ENCODE measurements at regions not wholly inside any gene's neighbourhood (a gene's known extent, or its start where the extent isn't known, plus 50 kb on each side); places are given as distances from the start of the nearest gene placed in this dataset.
"Not testable (repeated sequence)": the region's sequence is repeated elsewhere in the genome, so short reads cannot be mapped to it uniquely, and the experiment has no call there.

DNA sequence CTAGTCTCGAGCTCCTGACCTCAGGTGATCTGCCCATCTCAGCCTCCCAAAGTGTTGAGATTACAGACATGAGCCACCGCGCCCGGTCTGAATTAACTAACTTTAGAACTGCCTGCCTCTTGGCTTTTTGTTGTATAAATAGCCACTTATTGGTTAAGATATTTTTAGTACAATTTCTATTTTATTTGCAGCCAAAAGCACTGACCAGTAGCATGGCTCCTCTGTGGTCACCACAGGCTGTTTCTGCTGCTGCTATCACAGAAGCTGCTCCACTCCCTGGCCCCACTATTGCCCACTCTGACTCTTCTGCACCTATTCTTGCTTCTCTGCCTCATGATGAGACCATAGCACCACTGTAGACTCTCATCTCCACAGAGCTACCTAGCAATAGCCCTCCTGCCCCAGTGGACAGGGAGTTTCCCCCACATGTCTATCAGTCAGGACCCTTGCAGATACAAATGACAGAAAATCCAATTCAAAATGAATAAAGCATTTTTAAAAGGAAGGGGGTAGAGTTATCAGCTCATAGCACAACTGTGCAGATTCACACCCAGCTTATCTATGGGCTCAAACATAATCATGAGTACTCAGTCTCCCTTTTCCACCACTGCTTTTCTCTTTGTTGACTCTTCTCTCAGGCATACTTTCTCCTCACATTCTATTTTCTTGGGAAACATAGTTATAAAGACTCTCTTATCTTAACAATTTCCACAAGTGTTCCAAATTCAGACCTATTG, 151.8 kb upstream of the EPB41L4A start:
- no peak for DNase-seq (ENCODE audit: low read depth in 3 of 3, low spot score in 1 of 3)

GRCh38 chr5:112573441-112573840, 154.4 kb upstream of the EPB41L4A start:
- no peak for DNase-seq (ENCODE audit: low read depth in 3 of 3, low spot score in 1 of 3)

GRCh38 chr5:112574536-112574935, 155.5 kb upstream of the EPB41L4A start:
- DNase-seq (ENCODE audit: low read depth in 3 of 3, low spot score in 1 of 3), result no peak

DNA sequence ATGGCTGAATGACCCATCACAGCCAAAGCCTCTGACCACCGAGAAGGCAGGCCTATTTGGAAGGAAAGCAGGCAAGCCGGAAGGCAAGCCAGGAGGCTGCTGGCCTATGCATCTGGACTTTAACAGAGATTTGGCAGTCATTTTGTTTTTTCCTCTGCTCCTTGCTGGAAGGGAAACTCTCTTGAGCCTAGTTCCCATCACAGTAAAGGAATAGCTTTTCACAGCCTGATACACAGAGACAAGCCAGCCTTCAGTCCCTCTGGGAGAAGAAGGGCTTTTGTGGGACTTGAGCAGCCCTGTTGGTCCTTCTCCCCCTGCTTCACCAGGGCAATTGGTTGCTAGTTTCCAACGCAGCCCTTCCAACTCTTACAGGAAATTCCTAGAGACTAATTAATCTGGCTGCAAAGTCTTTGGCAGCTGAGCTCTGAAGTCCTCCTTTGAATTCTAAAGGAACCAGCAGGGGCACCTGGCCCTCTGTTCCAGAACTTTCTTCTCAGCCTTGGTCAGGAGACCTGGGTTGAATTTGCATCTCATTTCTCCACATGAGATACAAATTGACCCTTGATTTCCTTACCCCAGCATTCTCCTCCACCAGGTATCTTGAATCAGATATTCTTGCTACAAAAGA, 157.3 kb upstream of the EPB41L4A start:
- DNase-seq (ENCODE audit: low read depth in 3 of 3, low spot score in 1 of 3), result no peak

DNA sequence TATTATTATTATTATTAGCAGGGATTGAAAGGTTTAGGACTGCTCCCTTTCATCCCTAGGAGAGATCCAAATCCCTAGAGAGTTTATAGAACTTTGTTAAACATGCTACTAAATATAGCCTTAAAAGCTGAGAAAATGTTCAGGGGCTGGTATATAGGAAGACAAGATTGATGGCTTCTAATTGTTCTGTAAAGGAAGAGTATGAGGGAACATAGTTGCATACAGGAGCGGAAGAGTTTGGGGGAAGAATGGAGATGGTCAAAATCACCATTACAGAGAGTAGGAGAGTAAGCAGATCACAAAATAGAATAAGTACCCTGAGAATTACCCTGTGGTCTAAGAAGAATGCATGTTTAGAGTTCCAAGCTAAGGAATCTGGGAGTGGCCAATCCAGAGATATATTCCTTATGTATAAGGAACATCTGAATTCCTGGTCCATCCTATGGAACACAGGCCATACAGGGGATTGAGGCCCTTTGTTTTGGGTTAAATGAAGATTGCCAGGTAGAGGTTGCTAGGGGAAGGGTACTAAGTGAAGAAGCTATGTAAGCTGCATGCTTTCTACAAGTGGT, 158.0 kb upstream of the APC start:
- no peak for DNase-seq (ENCODE audit: low read depth in 3 of 3, low spot score in 1 of 3)

DNA sequence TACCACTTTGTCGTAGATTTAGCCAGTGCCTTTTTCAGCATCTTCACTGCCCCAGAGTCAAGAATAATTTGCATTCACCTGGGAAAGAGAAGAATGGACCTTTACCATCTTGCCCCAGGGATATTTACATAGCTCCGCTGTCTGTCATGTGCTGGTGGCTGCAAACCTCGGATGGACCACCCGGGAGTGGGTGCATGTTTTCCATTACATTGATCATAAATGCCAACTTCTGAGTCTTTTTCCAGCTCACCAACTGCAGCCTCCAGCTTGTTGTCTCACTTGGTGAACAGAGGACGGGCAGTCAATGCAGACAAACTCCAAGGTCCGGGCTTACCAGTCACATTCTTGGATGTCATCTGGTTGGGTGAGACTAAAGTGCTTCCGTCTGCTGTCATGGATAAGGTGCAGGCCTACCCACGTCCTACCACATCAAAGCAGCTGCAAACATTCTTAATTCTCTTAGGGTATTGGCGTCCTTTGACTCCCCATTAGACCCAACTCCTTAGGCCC, 155.8 kb upstream of the APC start:
- DNase-seq (ENCODE audit: low read depth in 3 of 3, low spot score in 1 of 3), result no peak

DNA sequence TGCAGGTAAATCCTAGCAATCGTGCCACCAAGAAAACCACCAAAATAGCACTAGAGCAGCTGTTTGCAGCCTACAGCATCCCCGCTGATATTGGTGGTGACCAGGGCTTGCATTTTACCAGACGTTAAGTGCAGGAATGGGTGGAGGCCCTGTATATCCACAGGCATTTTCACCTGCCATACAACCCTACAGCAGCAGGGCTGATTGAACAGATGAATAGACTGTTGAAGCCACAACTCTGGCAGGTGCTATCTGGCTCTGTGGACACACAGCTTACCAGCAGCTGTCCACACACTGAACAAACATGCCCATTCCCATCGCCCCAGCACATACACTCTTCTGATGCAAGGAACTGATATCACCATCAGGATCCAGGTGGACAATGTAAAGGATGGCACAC, 154.5 kb upstream of the APC start:
- DNase-seq (ENCODE audit: low read depth in 3 of 3, low spot score in 1 of 3), result no peak

DNA sequence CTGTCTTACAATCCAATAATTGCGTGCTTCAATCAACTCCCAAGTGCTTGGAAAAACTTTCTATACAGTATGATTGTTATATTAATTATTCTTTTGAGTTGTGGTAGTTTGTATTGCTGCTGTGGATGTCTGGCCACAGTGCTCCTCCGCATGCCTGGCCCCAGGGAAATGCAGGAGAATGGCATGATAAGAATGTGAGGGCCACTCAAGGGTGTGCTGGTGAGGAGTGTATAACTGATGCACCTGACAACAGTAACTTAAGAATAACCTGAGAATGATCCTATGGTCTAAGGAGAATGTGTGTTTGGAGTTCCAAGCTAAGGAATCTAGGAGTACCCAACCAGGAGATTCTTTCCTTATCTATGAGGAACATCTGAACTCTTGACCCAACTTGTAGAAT, 152.9 kb upstream of the APC start:
- DNase-seq (ENCODE audit: low read depth in 3 of 3, low spot score in 1 of 3), result no peak

DNA sequence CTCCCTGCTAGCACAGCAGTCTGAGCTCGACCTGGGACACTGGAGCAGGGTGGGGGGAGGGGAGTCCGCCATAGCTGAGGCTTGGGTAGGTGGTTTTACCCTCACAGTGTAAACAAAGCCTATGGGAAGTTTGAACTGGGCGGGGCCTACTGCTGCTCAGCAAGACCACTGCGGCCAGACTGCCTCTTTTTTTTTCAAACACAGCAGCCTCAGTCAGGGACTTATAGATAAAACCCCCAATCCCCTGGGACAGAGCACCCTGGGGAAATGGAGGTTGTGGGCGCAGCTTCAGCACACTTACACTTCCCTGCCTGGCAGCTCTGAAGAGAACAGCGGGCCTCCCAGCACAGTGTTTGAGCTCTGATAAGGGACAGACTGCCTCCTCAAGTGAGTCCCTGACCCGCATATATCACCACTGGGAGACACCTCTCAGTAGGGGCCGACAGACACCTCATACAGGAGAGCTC, 151.1 kb upstream of the APC start:
- no peak for DNase-seq (ENCODE audit: low read depth in 3 of 3, low spot score in 1 of 3)

- not testable (repeated sequence) for DNase-seq (ENCODE audit: low read depth in 3 of 3, low spot score in 1 of 3)
These were observed 146.8 kb upstream of the APC start for GRCh38 chr5:112590858-112591257.

DNA sequence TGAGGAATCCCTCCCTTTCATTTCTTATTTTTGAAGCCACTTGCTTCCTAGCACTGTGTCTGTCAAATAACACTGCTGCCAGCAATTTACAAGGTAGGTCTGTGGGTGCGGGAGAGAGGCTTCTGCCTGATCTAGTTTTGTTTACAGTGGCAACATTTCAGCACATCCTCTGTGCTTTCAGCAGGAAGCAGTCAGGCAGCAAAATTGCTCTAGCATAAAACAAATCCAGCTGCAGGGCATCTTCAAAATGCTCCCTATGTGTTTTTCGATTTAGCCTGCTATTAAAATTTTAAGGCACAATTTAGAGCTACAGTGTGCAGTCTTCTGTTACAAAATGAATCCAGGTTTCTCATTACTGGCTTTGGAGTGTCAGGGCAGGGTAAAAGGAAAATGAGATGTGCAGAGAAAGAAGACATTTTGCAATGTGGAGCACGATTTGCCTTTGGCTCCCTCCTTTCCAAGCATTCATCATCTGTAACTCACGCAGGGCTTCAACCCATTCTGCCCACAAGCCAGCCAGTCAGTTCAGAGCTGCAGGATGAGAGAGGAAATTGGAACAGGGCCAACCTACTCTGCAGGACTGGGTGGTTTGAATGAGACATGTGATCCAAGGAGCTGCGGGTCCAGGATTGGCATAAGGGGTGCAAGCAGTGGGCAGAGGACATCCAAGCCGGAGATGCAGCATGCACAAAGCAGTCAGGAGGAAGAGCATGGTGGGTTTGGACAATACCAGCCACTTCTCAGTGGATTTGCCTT, 143.4 kb upstream of the APC start:
- no peak for DNase-seq (ENCODE audit: low read depth in 3 of 3, low spot score in 1 of 3)

GRCh38 chr5:112594941-112595340, 142.7 kb upstream of the APC start:
- no peak for DNase-seq (ENCODE audit: low read depth in 3 of 3, low spot score in 1 of 3)

DNA sequence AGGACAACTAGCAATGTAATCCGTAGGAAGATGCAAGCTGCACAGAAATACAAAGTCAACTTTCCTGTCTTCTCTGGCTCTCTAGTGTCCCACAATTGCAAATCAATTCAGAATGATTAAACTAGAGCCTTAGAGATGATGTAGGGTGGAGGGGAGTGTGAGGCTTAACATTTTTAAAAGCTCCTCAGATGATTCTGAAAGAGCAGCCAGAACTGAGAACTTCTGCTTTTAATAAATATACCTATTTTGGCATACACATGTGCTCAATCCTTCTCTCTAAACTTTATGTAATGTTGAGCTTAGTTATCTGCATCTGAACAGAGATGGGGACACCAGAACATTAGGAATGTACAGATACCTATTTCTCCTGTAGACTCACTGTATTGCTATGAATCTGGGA, 139.9 kb upstream of the APC start:
- DNase-seq (ENCODE audit: low read depth in 3 of 3, low spot score in 1 of 3), result no peak

DNA sequence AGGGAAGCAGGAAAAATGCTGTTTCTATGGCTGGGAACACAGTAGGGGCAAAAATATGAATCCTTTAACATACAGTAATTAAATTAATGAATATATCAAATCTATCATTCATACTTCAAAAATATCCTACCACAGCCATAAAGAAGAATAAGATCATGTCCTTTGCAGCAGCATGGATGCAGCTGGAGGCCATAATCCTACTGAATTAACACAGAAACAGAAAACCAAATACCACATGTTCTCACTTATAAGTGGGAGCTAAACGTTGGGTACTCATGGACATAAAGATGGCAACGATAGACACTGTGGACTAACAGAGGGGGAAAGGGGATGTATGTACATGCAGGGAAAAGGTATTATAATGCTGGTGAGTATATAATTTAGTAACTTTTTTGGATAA, 137.2 kb upstream of the APC start:
- not testable (repeated sequence) for DNase-seq (ENCODE audit: low read depth in 3 of 3, low spot score in 1 of 3)

- DNase-seq (ENCODE audit: low read depth in 3 of 3, low spot score in 1 of 3), result no peak
These were observed 132.7 kb upstream of the APC start for GRCh38 chr5:112604732-112605630.

DNA sequence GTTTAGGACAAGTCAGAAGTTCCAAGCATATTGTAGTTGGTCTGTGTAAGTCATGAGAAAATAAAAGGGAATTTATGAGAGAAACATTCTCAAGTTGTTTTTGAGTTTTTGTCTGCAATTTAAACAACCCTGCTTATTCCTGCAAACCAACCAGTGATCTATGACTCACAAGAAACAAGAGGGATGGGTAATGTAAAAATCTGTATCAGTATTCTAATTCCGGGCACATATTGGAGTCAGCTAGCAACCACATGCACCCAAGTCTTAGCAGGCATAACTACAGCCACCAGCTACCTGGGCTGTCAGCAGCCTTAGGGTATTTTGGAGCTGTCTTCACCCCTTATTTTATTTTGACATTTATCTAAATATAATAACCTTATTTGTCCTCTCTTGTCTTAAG, 128.7 kb upstream of the APC start:
- no peak for DNase-seq (ENCODE audit: low read depth in 3 of 3, low spot score in 1 of 3)

GRCh38 chr5:112612663-112613062, 125.0 kb upstream of the APC start:
- no peak for DNase-seq (ENCODE audit: low read depth in 3 of 3, low spot score in 1 of 3)

DNA sequence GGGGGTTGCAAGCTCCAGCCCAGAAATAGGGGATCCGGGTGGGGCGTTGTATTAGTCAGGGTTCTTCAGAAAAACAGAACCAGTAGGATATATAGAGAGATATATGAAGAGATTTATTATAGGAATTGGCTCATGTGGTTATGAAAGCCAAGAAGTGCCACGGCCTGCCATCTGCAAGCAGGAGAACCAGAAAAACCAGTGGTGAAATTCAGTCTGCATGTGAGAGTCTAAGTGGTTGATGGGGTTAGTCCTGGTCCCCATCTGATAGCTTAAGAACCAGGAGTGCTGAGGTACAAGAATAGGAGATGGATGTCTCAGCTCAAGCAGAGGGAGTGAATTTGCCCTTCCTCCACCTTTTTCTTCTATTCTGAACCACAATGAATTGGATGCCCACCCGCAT, 123.4 kb upstream of the APC start:
- no peak for DNase-seq (ENCODE audit: low read depth in 3 of 3, low spot score in 1 of 3)

DNA sequence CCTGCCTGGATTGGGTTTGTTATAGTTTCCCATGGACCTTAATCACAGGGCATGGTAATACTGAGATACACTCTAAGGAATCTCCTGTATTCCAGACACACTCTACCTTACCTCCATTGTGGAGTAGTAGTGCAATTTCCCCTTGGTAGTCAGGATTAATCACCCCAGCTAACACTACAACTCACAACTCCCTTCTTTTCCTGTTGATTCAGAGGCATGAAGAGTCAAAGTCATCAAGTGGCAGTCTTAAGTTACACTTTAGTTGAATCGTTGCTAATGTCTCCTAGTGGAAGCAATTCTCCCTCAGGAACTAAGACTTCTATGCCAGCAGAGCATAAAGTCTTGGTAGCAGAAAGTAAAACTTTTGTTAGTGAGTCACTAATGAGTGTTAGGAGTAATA, 122.7 kb upstream of the APC start:
- DNase-seq (ENCODE audit: low read depth in 3 of 3, low spot score in 1 of 3), result no peak

GRCh38 chr5:112616812-112617547, 120.7 kb upstream of the APC start:
- no peak for DNase-seq (ENCODE audit: low read depth in 3 of 3, low spot score in 1 of 3)

Measured in stimulated activated CD4-positive, alpha-beta T cell treated with anti-CD3 and anti-CD28 coated beads, TNF-alpha, amount 100 ng/mL, for 1 hour (primary cell).